ENCODE measurements at regions not wholly inside any gene's neighbourhood (a gene's known extent, or its start where the extent isn't known, plus 50 kb on each side); places are given as distances from the start of the nearest gene placed in this dataset.

- Mint-ChIP-seq H3K36me3 (ENCODE audit: insufficient read depth, unreplicated experiment) (no peaks in the 10 kb centered on the region), H3K9me3 (ENCODE audit: unreplicated experiment) (peaks cover 13% of the 10 kb centered on the region), H3K4me1 (ENCODE audit: low read depth, unreplicated experiment) (no peaks in the 10 kb centered on the region), H3K27me3 (ENCODE audit: insufficient read depth, unreplicated experiment) (peaks cover 3% of the 10 kb centered on the region), H3K27ac (ENCODE audit: unreplicated experiment) (no peak overlapping the region), H3K4me3 (ENCODE audit: unreplicated experiment) (no peak overlapping the region)
- Histone ChIP-seq H3K9me3 (peaks cover 24% of the 10 kb centered on the region), H3K36me3 (ENCODE audit: control insufficient read depth, insufficient read depth, low read length) (no peaks in the 10 kb centered on the region), H3K4me3 (ENCODE audit: low read depth, low read length) (no peak overlapping the region), H3K4me1 (no peaks in the 10 kb centered on the region), H3K27me3 (replicated peaks; ENCODE audit: control insufficient read depth, insufficient read depth, low read length) (0 out of 2 replicates have a peak, but pooled peaks cover 2% of the 10 kb centered on the region)
- CTCF ChIA-PET: no interaction called here
- no peak for DNase-seq
- intact Hi-C loops (cut with micrococcal nuclease; ENCODE audit: unreplicated experiment): no loop called here
- POLR2A ChIA-PET: no interaction called here
- BruUV-seq (replicated peaks): no TSS peak
- no peak for TF ChIP-seq CTCF (IDR thresholded peaks at IDR 0.05; ENCODE audit: insufficient read depth in 1 of 2, low read depth in 1 of 2, low read length in 1 of 2, severe bottlenecking in 1 of 2, unreplicated experiment in 1 of 2)
Observed at GRCh38 chr13:39886336-39886735, 230.9 kb downstream of the COG6 start.

- H3K4me1 ChIP-seq: no peaks in the 10 kb centered on the region
- no peaks in the 10 kb centered on the region for H3K4me1 Mint-ChIP-seq (ENCODE audit: low read depth, unreplicated experiment)
- no peaks in the 10 kb centered on the region for H3K36me3 Mint-ChIP-seq (ENCODE audit: insufficient read depth, unreplicated experiment)
- no peak overlapping the region for H3K27ac Mint-ChIP-seq (ENCODE audit: unreplicated experiment)
- no TSS peak for BruUV-seq (replicated peaks)
- ChIA-PET POLR2A (no interaction called here), CTCF (no interaction called here)
- intact Hi-C loops (cut with micrococcal nuclease; ENCODE audit: unreplicated experiment): no loop called here
- 0 out of 2 replicates have a peak, but pooled peaks cover 2% of the 10 kb centered on the region for H3K27me3 ChIP-seq (replicated peaks; ENCODE audit: control insufficient read depth, insufficient read depth, low read length)
- peaks cover 3% of the 10 kb centered on the region for H3K27me3 Mint-ChIP-seq (ENCODE audit: insufficient read depth, unreplicated experiment)
- DNase-seq: no peak
- H3K4me3 ChIP-seq (ENCODE audit: low read depth, low read length): no peak overlapping the region
- peaks cover 13% of the 10 kb centered on the region for H3K9me3 Mint-ChIP-seq (ENCODE audit: unreplicated experiment)
- H3K36me3 ChIP-seq (ENCODE audit: control insufficient read depth, insufficient read depth, low read length): no peaks in the 10 kb centered on the region
- H3K9me3 ChIP-seq: peaks cover 24% of the 10 kb centered on the region
- H3K4me3 Mint-ChIP-seq (ENCODE audit: unreplicated experiment): no peak overlapping the region
- no peak for TF ChIP-seq CTCF (IDR thresholded peaks at IDR 0.05; ENCODE audit: insufficient read depth in 1 of 2, low read depth in 1 of 2, low read length in 1 of 2, severe bottlenecking in 1 of 2, unreplicated experiment in 1 of 2)
Observed at GRCh38 chr13:39887387-39887786, 231.9 kb downstream of the COG6 start.

GRCh38 chr13:39888865-39889810 is 233.7 kb downstream of the COG6 start:
- Mint-ChIP-seq H3K4me1 (ENCODE audit: low read depth, unreplicated experiment) (no peaks in the 10 kb centered on the region), H3K27me3 (ENCODE audit: insufficient read depth, unreplicated experiment) (peaks cover 5% of the 10 kb centered on the region)
- DNase-seq: peak in 1 of 2 experiments; percentile 2

More at GRCh38 chr13:39888865-39889810, 233.7 kb downstream of the COG6 start:
- Histone ChIP-seq H3K9me3 (peaks cover 15% of the 10 kb centered on the region), H3K27me3 (replicated peaks; ENCODE audit: control insufficient read depth, insufficient read depth, low read length) (0 out of 2 replicates have a peak, but pooled peaks cover 2% of the 10 kb centered on the region), H3K4me3 (ENCODE audit: low read depth, low read length) (no peak overlapping the region), H3K4me1 (no peaks in the 10 kb centered on the region), H3K36me3 (ENCODE audit: control insufficient read depth, insufficient read depth, low read length) (no peaks in the 10 kb centered on the region)
- TF ChIP-seq CTCF (IDR thresholded peaks at IDR 0.05; ENCODE audit: insufficient read depth in 1 of 2, low read depth in 1 of 2, low read length in 1 of 2, severe bottlenecking in 1 of 2, unreplicated experiment in 1 of 2): no peak
- ChIA-PET CTCF (no interaction called here), POLR2A (no interaction called here)
- Mint-ChIP-seq H3K27ac (ENCODE audit: unreplicated experiment) (no peak overlapping the region), H3K4me3 (ENCODE audit: unreplicated experiment) (no peak overlapping the region), H3K36me3 (ENCODE audit: insufficient read depth, unreplicated experiment) (no peaks in the 10 kb centered on the region), H3K9me3 (ENCODE audit: unreplicated experiment) (peaks cover 3% of the 10 kb centered on the region)
- intact Hi-C loops (cut with micrococcal nuclease; ENCODE audit: unreplicated experiment): no loop called here
- no TSS peak for BruUV-seq (replicated peaks)

All from Caco-2 (cell line).